ENCODE measurements at regions not wholly inside any gene's neighbourhood (a gene's known extent, or its start where the extent isn't known, plus 50 kb on each side); places are given as distances from the start of the nearest gene placed in this dataset.
"Not testable (repeated sequence)": the region's sequence is repeated elsewhere in the genome, so short reads cannot be mapped to it uniquely, and the experiment has no call there.

GRCh38 chr13:23966691-23967615 lies 69.7 kb upstream of the C1QTNF9B start:
- no peaks in the 10 kb centered on the region for H3K9me3 Mint-ChIP-seq (ENCODE audit: low read depth)
- H3K27ac Mint-ChIP-seq (ENCODE audit: unreplicated experiment), result no peak overlapping the region
- TF ChIP-seq CTCF (IDR thresholded peaks at IDR 0.05), result no peak
- no peak for DNase-seq (ENCODE audit: low spot score)
- H3K4me1 Mint-ChIP-seq (ENCODE audit: low read depth), result peaks cover 5% of the 10 kb centered on the region
- no peak overlapping the region for H3K4me3 Mint-ChIP-seq (ENCODE audit: unreplicated experiment)
- H3K36me3 Mint-ChIP-seq (ENCODE audit: low read depth), result no peaks in the 10 kb centered on the region
- no peaks in the 10 kb centered on the region for H3K27me3 Mint-ChIP-seq (ENCODE audit: low read depth)

- not testable (repeated sequence) for H3K9me3 Mint-ChIP-seq (ENCODE audit: low read depth); H3K36me3 Mint-ChIP-seq (ENCODE audit: low read depth); DNase-seq (ENCODE audit: low spot score); H3K27me3 Mint-ChIP-seq (ENCODE audit: low read depth); H3K27ac Mint-ChIP-seq (ENCODE audit: unreplicated experiment); H3K4me3 Mint-ChIP-seq (ENCODE audit: unreplicated experiment); H3K4me1 Mint-ChIP-seq (ENCODE audit: low read depth)
These were observed 70.5 kb upstream of the C1QTNF9B start for GRCh38 chr13:23967792-23968191.

- H3K27me3 Mint-ChIP-seq (ENCODE audit: low read depth), result no peaks in the 10 kb centered on the region
These were observed 72.3 kb upstream of the C1QTNF9B start for GRCh38 chr13:23969647-23970046.

GRCh38 chr13:23979361-23980159 lies 82.3 kb upstream of the C1QTNF9B start:
- Mint-ChIP-seq H3K27ac (ENCODE audit: unreplicated experiment) (peak overlapping the region; percentile 91), H3K4me1 (ENCODE audit: low read depth) (peaks cover 13% of the 10 kb centered on the region), H3K36me3 (ENCODE audit: low read depth) (no peaks in the 10 kb centered on the region), H3K4me3 (ENCODE audit: unreplicated experiment) (peak overlapping the region; percentile 93), H3K9me3 (ENCODE audit: low read depth) (no peaks in the 10 kb centered on the region), H3K27me3 (ENCODE audit: low read depth) (no peaks in the 10 kb centered on the region)
- TF ChIP-seq CTCF (IDR thresholded peaks at IDR 0.05), result no peak
- DNase-seq (ENCODE audit: low spot score), result no peak

More at GRCh38 chr13:23969647-23970046, 72.3 kb upstream of the C1QTNF9B start:
- no peaks in the 10 kb centered on the region for H3K9me3 Mint-ChIP-seq (ENCODE audit: low read depth)
- H3K36me3 Mint-ChIP-seq (ENCODE audit: low read depth), result no peaks in the 10 kb centered on the region
- H3K27ac Mint-ChIP-seq (ENCODE audit: unreplicated experiment), result no peak overlapping the region
- TF ChIP-seq CTCF (IDR thresholded peaks at IDR 0.05), result no peak
- H3K4me1 Mint-ChIP-seq (ENCODE audit: low read depth), result peaks cover 5% of the 10 kb centered on the region
- no peak overlapping the region for H3K4me3 Mint-ChIP-seq (ENCODE audit: unreplicated experiment)
- DNase-seq (ENCODE audit: low spot score), result no peak

GRCh38 chr13:23980160-23980551 lies 82.9 kb upstream of the C1QTNF9B start:
- H3K9me3 Mint-ChIP-seq (ENCODE audit: low read depth), result no peaks in the 10 kb centered on the region
- DNase-seq (ENCODE audit: low spot score), result peak; percentile 93
- H3K4me1 Mint-ChIP-seq (ENCODE audit: low read depth), result peaks cover 13% of the 10 kb centered on the region
- peak overlapping the region; percentile 91 for H3K27ac Mint-ChIP-seq (ENCODE audit: unreplicated experiment)
- no peaks in the 10 kb centered on the region for H3K27me3 Mint-ChIP-seq (ENCODE audit: low read depth)
- no peak for TF ChIP-seq CTCF (IDR thresholded peaks at IDR 0.05)
- H3K36me3 Mint-ChIP-seq (ENCODE audit: low read depth), result no peaks in the 10 kb centered on the region
- peak overlapping the region; percentile 93 for H3K4me3 Mint-ChIP-seq (ENCODE audit: unreplicated experiment)

Measured in chondrocyte (in vitro differentiated cells).